ENCODE measurements at regions not wholly inside any gene's neighbourhood (a gene's known extent, or its start where the extent isn't known, plus 50 kb on each side); places are given as distances from the start of the nearest gene placed in this dataset.

GRCh38 chr2:150895968-150896367, 365.7 kb downstream of the RBM43 start:
- H3K36me3 Mint-ChIP-seq (ENCODE audit: insufficient read depth in 1 of 3, low read depth in 3 of 3) = peaks cover 10 to 12% (median 10%) of the 10 kb centered on the region in 3 experiments
- H3K27ac Mint-ChIP-seq = no peak overlapping the region
- H4K91ac ChIP-seq (ENCODE audit: insufficient read length, low read depth, low read length) = no peak overlapping the region
- no peaks in the 10 kb centered on the region for H3K79me2 ChIP-seq (ENCODE audit: insufficient read depth, low read length)
- H3K4me2 ChIP-seq (ENCODE audit: insufficient read depth, insufficient read length, low read length) = no peak overlapping the region
- H3K27me3 Mint-ChIP-seq (ENCODE audit: low read depth) = peaks cover 3% of the 10 kb centered on the region; the same call in 1 of the 2 replicates
- H2BK15ac ChIP-seq (ENCODE audit: low read depth, low read length) = no peak overlapping the region
- no peaks in the 10 kb centered on the region for H3K27me3 ChIP-seq (ENCODE audit: insufficient read depth, low read length)
- no peak overlapping the region for H2AFZ ChIP-seq (ENCODE audit: low read length)
- no peak overlapping the region for H3K18ac ChIP-seq (ENCODE audit: insufficient read length, low read depth, low read length)
- no peak overlapping the region for H3K9ac ChIP-seq (ENCODE audit: extremely low read depth, insufficient read length, low read length)
- no peak overlapping the region for H3K14ac ChIP-seq (ENCODE audit: insufficient read depth, low read length)
- H3K23ac ChIP-seq (ENCODE audit: insufficient read length, low read depth, low read length) = no peak overlapping the region
- H4K20me1 ChIP-seq (ENCODE audit: control insufficient read depth, insufficient read depth, insufficient read length) = no peaks in the 10 kb centered on the region
- DNase-seq = no peak
- TF ChIP-seq, protein P1, sequence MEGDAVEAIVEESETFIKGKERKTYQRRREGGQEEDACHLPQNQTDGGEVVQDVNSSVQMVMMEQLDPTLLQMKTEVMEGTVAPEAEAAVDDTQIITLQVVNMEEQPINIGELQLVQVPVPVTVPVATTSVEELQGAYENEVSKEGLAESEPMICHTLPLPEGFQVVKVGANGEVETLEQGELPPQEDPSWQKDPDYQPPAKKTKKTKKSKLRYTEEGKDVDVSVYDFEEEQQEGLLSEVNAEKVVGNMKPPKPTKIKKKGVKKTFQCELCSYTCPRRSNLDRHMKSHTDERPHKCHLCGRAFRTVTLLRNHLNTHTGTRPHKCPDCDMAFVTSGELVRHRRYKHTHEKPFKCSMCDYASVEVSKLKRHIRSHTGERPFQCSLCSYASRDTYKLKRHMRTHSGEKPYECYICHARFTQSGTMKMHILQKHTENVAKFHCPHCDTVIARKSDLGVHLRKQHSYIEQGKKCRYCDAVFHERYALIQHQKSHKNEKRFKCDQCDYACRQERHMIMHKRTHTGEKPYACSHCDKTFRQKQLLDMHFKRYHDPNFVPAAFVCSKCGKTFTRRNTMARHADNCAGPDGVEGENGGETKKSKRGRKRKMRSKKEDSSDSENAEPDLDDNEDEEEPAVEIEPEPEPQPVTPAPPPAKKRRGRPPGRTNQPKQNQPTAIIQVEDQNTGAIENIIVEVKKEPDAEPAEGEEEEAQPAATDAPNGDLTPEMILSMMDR (conservative IDR thresholded peaks at IDR 0.05) = no peak
- H3K4me1 ChIP-seq (ENCODE audit: insufficient read depth, low read length) = no peaks in the 10 kb centered on the region
- H3K9me3 Mint-ChIP-seq = peaks cover 9 to 20% of the 10 kb centered on the region in 2 experiments; a peak in 4 of 5 replicates
- no peaks in the 10 kb centered on the region for H3K9me3 ChIP-seq (ENCODE audit: control insufficient read depth, low read depth, low read length)
- no peak overlapping the region for H2AK5ac ChIP-seq (ENCODE audit: insufficient read length, low read length)
- no peak overlapping the region for H3K4me3 Mint-ChIP-seq
- no peak overlapping the region for H3T11ph ChIP-seq (ENCODE audit: low read length)
- H2BK120ac ChIP-seq (ENCODE audit: low read depth, low read length, poor library complexity, severe bottlenecking) = no peak overlapping the region
- H3K4ac ChIP-seq (ENCODE audit: low read depth, low read length) = no peak overlapping the region
- no peak overlapping the region for H3K56ac ChIP-seq (ENCODE audit: insufficient read length, low read depth, low read length)
- no peak overlapping the region for H4K5ac ChIP-seq (ENCODE audit: insufficient read length, low read depth, low read length)
- H2BK12ac ChIP-seq (ENCODE audit: insufficient read length, low read depth, low read length) = no peak overlapping the region
- no peak overlapping the region for H2BK5ac ChIP-seq (ENCODE audit: insufficient read length, low read length)
- H2BK20ac ChIP-seq (ENCODE audit: low read depth, low read length, poor library complexity, severe bottlenecking) = no peak overlapping the region
- no peaks in the 10 kb centered on the region for H3K23me2 ChIP-seq (ENCODE audit: insufficient read length, low read depth, low read length, poor library complexity, severe bottlenecking)
- no peaks in the 10 kb centered on the region for H3K79me1 ChIP-seq (ENCODE audit: insufficient read depth, low read depth, low read length, poor library complexity, severe bottlenecking)
- no CpG with 5 or more reads among the region's 1 CpG for WGBS (ENCODE audit: extremely low coverage, insufficient read length, low lambda C conversion rate)
- no peaks in the 10 kb centered on the region for H3K4me1 Mint-ChIP-seq
- no peak overlapping the region for H4K8ac ChIP-seq (replicated peaks; ENCODE audit: insufficient read length, low read depth, low read length)
- no peak overlapping the region for H3K27ac ChIP-seq (ENCODE audit: insufficient read length, low read depth, low read length)

Measured in H9 (cell line).